Stimulated activated CD8-positive, alpha-beta memory T cell treated with anti-CD3 and anti-CD28 coated beads, Interleukin-15, amount 100 ng/mL, for 1 hour (primary cell): ENCODE measurements at regions not wholly inside any gene's neighbourhood (a gene's known extent, or its start where the extent isn't known, plus 50 kb on each side); places are given as distances from the start of the nearest gene placed in this dataset.

Experiments
- DNase-seq: peaks from one replicate; pipeline ENCODE4 v3.0.0-alpha.2; 2020; ENCODE audit warnings: low read depth

- DNase-seq: no peak
These were observed 677.6 kb upstream of the ID2 start for GRCh38 chr2:8004250-8004681.

- no peak for DNase-seq
These were observed 675.7 kb upstream of the ID2 start for GRCh38 chr2:8006181-8006580.

- DNase-seq: no peak
These were observed 675.2 kb upstream of the ID2 start for GRCh38 chr2:8006626-8007025.

GRCh38 chr2:8009010-8009597 is 672.8 kb upstream of the ID2 start:
- no peak for DNase-seq

- DNase-seq: no peak
These were observed 665.8 kb upstream of the ID2 start for GRCh38 chr2:8015848-8016600.

- DNase-seq: no peak
These were observed 665.2 kb upstream of the ID2 start for GRCh38 chr2:8016688-8017087.

GRCh38 chr2:8018956-8019355 is 662.9 kb upstream of the ID2 start:
- DNase-seq: no peak

GRCh38 chr2:8019934-8020333 is 661.9 kb upstream of the ID2 start:
- DNase-seq: no peak

- DNase-seq: no peak
These were observed 659.9 kb upstream of the ID2 start for GRCh38 chr2:8021921-8022320.

GRCh38 chr2:8022908-8023640 is 658.8 kb upstream of the ID2 start:
- no peak for DNase-seq

GRCh38 chr2:8024506-8024905 is 657.4 kb upstream of the ID2 start:
- no peak for DNase-seq

- no peak for DNase-seq
These were observed 655.5 kb upstream of the ID2 start for GRCh38 chr2:8026381-8026780.

GRCh38 chr2:8027387-8027786 is 654.5 kb upstream of the ID2 start:
- no peak for DNase-seq

GRCh38 chr2:8028036-8028435 is 653.8 kb upstream of the ID2 start:
- DNase-seq: no peak

GRCh38 chr2:8028436-8028835 is 653.4 kb upstream of the ID2 start:
- DNase-seq: no peak

- DNase-seq: no peak
These were observed 652.9 kb upstream of the ID2 start for GRCh38 chr2:8028981-8029380.

- no peak for DNase-seq
These were observed 651.1 kb upstream of the ID2 start for GRCh38 chr2:8030573-8031303.

- DNase-seq: no peak
These were observed 650.5 kb upstream of the ID2 start for GRCh38 chr2:8031370-8031769.

- no peak for DNase-seq
These were observed 648.2 kb upstream of the ID2 start for GRCh38 chr2:8033546-8034096.

- no peak for DNase-seq
These were observed 645.5 kb upstream of the ID2 start for GRCh38 chr2:8036366-8036765.

GRCh38 chr2:8039732-8040131 is 642.1 kb upstream of the ID2 start:
- DNase-seq: no peak

- no peak for DNase-seq
These were observed 638.6 kb upstream of the ID2 start for GRCh38 chr2:8043295-8043694.
